ENCODE measurements at regions not wholly inside any gene's neighbourhood (a gene's known extent, or its start where the extent isn't known, plus 50 kb on each side); places are given as distances from the start of the nearest gene placed in this dataset.

- no peak for TF ChIP-seq MAX (IDR thresholded peaks at IDR 0.05)
- no peak for TF ChIP-seq CREB1 (IDR thresholded peaks at IDR 0.05; ENCODE audit: low read depth)
- TF ChIP-seq EGR1 (IDR thresholded peaks at IDR 0.05): no peak
- TF ChIP-seq TCF12 (IDR thresholded peaks at IDR 0.05; ENCODE audit: low read depth): no peak
These were observed 94.2 kb downstream of the TMEM174 start for GRCh38 chr5:73266925-73267765.

Data from Ishikawa (cell line).